GM23338 (cell line): ENCODE measurements at regions not wholly inside any gene's neighbourhood (a gene's known extent, or its start where the extent isn't known, plus 50 kb on each side); places are given as distances from the start of the nearest gene placed in this dataset.
A peak's percentile ranks its signal among the peaks of the same experiment; 100 is the strongest.

Experiments
- ATAC-seq: fragments of 200-7000 bp; cut with Tn5 transposase; 3 replicates; pipeline ENCODE4 v1.9.1; 2020
- DNase-seq: peaks from one replicate; pipeline ENCODE4 v3.0.0-alpha.2; 2015; ENCODE audit warnings: low spot score
- H2AFZ ChIP-seq: fragments of 200-600 bp; sonication (generic); 2 replicates; pipeline ENCODE4 v1.8.0; 2016; ENCODE audit warnings: antibody characterized with exemption, mild to moderate bottlenecking, moderate library complexity
- H3F3A ChIP-seq: fragments of 200-600 bp; sonication (generic); replicated peaks from 2 replicates; pipeline ENCODE4 v1.8.0; 2017; ENCODE audit warnings: antibody characterized with exemption, mixed run types, low read depth
- H3K27ac ChIP-seq: fragments of 200-600 bp; sonication (generic); 2 replicates; pipeline ENCODE4 v1.6.1; 2016; ENCODE audit warnings: low read depth
- H3K27me3 ChIP-seq: fragments of 200-600 bp; sonication (generic); 2 replicates; pipeline ENCODE4 v1.8.0; 2016; ENCODE audit warnings: mild to moderate bottlenecking, mixed run types, moderate library complexity; ENCODE audit not compliant: insufficient read depth
- H3K36me3 ChIP-seq: fragments of 200-600 bp; sonication (generic); 2 replicates; pipeline ENCODE4 v1.8.0; 2016; ENCODE audit warnings: mild to moderate bottlenecking; ENCODE audit not compliant: insufficient read depth
- H3K4me1 ChIP-seq: fragments of 200-600 bp; sonication (generic); 2 replicates; pipeline ENCODE4 v1.8.0; 2016; ENCODE audit warnings: mild to moderate bottlenecking, moderate library complexity; ENCODE audit not compliant: insufficient read depth
- H3K4me2 ChIP-seq: fragments of 200-600 bp; sonication (generic); 2 replicates; pipeline ENCODE4 v1.7.1; 2017; ENCODE audit warnings: mixed run types
- H3K4me3 ChIP-seq: fragments of 200-600 bp; sonication (generic); 2 replicates; pipeline ENCODE4 v1.6.1; 2016; ENCODE audit warnings: mixed run types
- H3K79me2 ChIP-seq: fragments of 200-600 bp; sonication (generic); replicated peaks from 2 replicates; pipeline ENCODE4 v1.8.0; 2017; ENCODE audit warnings: mild to moderate bottlenecking; ENCODE audit not compliant: insufficient read depth
- H3K9me2 ChIP-seq: fragments of 200-600 bp; sonication (generic); 2 replicates; pipeline ENCODE4 v1.8.0; 2017; ENCODE audit not compliant: insufficient read depth
- H4K20me1 ChIP-seq: fragments of 200-600 bp; sonication (generic); replicated peaks from 2 replicates; pipeline ENCODE4 v1.8.0; 2017; ENCODE audit warnings: mild to moderate bottlenecking; ENCODE audit not compliant: insufficient read depth
- H3K27ac Mint-ChIP-seq: 2 replicates; pipeline ENCODE4 v1.8.0; 2020; ENCODE audit warnings: inconsistent platforms, mild to moderate bottlenecking, moderate library complexity, mixed read lengths
- H3K27me3 Mint-ChIP-seq: 3 replicates; pipeline ENCODE4 v1.8.0; 2022; ENCODE audit warnings: low read depth, mild to moderate bottlenecking, moderate library complexity, mixed read lengths, inconsistent platforms; ENCODE audit not compliant: insufficient read depth, poor library complexity
- H3K36me3 Mint-ChIP-seq: 3 replicates; pipeline ENCODE4 v1.8.0; 2021; ENCODE audit warnings: low read depth, mild to moderate bottlenecking, inconsistent platforms, moderate library complexity, mixed read lengths
- H3K4me1 Mint-ChIP-seq: 3 replicates; pipeline ENCODE4 v1.8.0; 2020; ENCODE audit warnings: mild to moderate bottlenecking, inconsistent platforms, mixed read lengths
- H3K4me3 Mint-ChIP-seq: 3 replicates; pipeline ENCODE4 v1.8.0; 2021; ENCODE audit warnings: moderate library complexity, mild to moderate bottlenecking, inconsistent platforms, mixed read lengths
- H3K9me3 Mint-ChIP-seq: 3 replicates; pipeline ENCODE4 v1.8.0; 2020; ENCODE audit warnings: moderate library complexity, mild to moderate bottlenecking, inconsistent platforms, mixed read lengths
- CREB1 ChIP-seq: fragments of 250-450 bp; sonication (Bioruptor Pico); IDR thresholded peaks from 2 replicates; pipeline ENCODE4 v1.5.0; 2020; ENCODE audit warnings: low read depth, mild to moderate bottlenecking, moderate library complexity
- EZH2 ChIP-seq: fragments of 200-600 bp; sonication (generic); IDR thresholded peaks from one replicate; pipeline ENCODE4 v1.8.0; 2017; ENCODE audit warnings: antibody characterized with exemption, mild to moderate bottlenecking, low read depth; ENCODE audit not compliant: unreplicated experiment
- EZH2phosphoT487 ChIP-seq: fragments of 200-600 bp; sonication (generic); IDR thresholded peaks from one replicate; pipeline ENCODE4 v1.8.1; 2018; ENCODE audit warnings: antibody characterized with exemption; ENCODE audit not compliant: unreplicated experiment
- JUNB ChIP-seq: IDR thresholded peaks from one replicate; pipeline ENCODE4 v1.6.1; 2016; ENCODE audit warnings: antibody characterized with exemption; ENCODE audit not compliant: unreplicated experiment
- NANOG ChIP-seq: IDR thresholded peaks from 2 replicates; pipeline ENCODE4 v1.6.1; 2016; ENCODE audit warnings: antibody characterized with exemption, borderline replicate concordance
- POLR2AphosphoS5 ChIP-seq: IDR thresholded peaks from 2 replicates; pipeline ENCODE4 v1.6.1; 2016; ENCODE audit warnings: antibody characterized with exemption, low read depth
- STAT1 ChIP-seq: IDR thresholded peaks from one replicate; pipeline ENCODE4 v1.6.1; 2016; ENCODE audit warnings: antibody characterized with exemption; ENCODE audit not compliant: unreplicated experiment
- ZNF114 ChIP-seq: fragments of 250-450 bp; sonication (Bioruptor Pico); IDR thresholded peaks from 2 replicates; pipeline ENCODE4 v1.5.0; 2020; ENCODE audit warnings: mild to moderate bottlenecking, moderate library complexity
- TF ChIP-seq, protein P1 (sequence below), 2 experiments: fragments of 200-600 bp in 1 of 2; sonication (generic) in 1 of 2; conservative IDR thresholded peaks; 2 replicates each; pipeline versions ENCODE4 v1.5.1 to v1.6.1; 2016 to 2017; ENCODE audit warnings: antibody characterized with exemption in 2 of 2, low read depth in 2 of 2, mild to moderate bottlenecking in 2 of 2, moderate library complexity in 1 of 2
- TF ChIP-seq, protein P2 (sequence below): IDR thresholded peaks from 2 replicates; pipeline ENCODE4 v1.6.1; 2016; ENCODE audit warnings: antibody characterized with exemption
- TF ChIP-seq, protein P3 (sequence below): fragments of 250-450 bp; sonication (Bioruptor Pico); IDR thresholded peaks from 2 replicates; pipeline ENCODE4 v1.5.0; 2020; ENCODE audit warnings: mild to moderate bottlenecking, moderate library complexity

DNA sequence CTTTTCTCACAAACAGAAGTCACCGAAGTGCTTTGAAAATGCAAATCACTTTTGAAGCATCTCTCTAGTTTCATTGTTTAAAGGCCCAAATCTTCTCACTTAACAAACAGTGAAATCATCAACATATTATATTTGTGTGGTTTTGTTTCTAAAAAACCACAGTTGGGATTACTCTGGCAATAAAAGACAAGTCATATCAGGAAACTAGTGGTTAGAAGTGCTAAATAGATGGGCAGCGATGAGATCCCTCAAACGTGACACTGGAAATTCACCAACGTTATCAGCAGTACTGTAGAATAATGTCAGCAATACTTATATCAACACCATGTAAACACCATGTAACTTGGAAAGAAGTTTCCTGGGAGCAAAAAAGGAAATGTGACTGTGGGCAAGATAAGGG lies 893.5 kb downstream of the SUCLG1 start (continued):
- TF ChIP-seq, protein P1, sequence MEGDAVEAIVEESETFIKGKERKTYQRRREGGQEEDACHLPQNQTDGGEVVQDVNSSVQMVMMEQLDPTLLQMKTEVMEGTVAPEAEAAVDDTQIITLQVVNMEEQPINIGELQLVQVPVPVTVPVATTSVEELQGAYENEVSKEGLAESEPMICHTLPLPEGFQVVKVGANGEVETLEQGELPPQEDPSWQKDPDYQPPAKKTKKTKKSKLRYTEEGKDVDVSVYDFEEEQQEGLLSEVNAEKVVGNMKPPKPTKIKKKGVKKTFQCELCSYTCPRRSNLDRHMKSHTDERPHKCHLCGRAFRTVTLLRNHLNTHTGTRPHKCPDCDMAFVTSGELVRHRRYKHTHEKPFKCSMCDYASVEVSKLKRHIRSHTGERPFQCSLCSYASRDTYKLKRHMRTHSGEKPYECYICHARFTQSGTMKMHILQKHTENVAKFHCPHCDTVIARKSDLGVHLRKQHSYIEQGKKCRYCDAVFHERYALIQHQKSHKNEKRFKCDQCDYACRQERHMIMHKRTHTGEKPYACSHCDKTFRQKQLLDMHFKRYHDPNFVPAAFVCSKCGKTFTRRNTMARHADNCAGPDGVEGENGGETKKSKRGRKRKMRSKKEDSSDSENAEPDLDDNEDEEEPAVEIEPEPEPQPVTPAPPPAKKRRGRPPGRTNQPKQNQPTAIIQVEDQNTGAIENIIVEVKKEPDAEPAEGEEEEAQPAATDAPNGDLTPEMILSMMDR (conservative IDR thresholded peaks at IDR 0.05; ENCODE audit: low read depth in 2 of 2): no peak
- TF ChIP-seq, protein P2, sequence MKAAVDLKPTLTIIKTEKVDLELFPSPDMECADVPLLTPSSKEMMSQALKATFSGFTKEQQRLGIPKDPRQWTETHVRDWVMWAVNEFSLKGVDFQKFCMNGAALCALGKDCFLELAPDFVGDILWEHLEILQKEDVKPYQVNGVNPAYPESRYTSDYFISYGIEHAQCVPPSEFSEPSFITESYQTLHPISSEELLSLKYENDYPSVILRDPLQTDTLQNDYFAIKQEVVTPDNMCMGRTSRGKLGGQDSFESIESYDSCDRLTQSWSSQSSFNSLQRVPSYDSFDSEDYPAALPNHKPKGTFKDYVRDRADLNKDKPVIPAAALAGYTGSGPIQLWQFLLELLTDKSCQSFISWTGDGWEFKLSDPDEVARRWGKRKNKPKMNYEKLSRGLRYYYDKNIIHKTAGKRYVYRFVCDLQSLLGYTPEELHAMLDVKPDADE: no peak
- TF ChIP-seq, protein P3, sequence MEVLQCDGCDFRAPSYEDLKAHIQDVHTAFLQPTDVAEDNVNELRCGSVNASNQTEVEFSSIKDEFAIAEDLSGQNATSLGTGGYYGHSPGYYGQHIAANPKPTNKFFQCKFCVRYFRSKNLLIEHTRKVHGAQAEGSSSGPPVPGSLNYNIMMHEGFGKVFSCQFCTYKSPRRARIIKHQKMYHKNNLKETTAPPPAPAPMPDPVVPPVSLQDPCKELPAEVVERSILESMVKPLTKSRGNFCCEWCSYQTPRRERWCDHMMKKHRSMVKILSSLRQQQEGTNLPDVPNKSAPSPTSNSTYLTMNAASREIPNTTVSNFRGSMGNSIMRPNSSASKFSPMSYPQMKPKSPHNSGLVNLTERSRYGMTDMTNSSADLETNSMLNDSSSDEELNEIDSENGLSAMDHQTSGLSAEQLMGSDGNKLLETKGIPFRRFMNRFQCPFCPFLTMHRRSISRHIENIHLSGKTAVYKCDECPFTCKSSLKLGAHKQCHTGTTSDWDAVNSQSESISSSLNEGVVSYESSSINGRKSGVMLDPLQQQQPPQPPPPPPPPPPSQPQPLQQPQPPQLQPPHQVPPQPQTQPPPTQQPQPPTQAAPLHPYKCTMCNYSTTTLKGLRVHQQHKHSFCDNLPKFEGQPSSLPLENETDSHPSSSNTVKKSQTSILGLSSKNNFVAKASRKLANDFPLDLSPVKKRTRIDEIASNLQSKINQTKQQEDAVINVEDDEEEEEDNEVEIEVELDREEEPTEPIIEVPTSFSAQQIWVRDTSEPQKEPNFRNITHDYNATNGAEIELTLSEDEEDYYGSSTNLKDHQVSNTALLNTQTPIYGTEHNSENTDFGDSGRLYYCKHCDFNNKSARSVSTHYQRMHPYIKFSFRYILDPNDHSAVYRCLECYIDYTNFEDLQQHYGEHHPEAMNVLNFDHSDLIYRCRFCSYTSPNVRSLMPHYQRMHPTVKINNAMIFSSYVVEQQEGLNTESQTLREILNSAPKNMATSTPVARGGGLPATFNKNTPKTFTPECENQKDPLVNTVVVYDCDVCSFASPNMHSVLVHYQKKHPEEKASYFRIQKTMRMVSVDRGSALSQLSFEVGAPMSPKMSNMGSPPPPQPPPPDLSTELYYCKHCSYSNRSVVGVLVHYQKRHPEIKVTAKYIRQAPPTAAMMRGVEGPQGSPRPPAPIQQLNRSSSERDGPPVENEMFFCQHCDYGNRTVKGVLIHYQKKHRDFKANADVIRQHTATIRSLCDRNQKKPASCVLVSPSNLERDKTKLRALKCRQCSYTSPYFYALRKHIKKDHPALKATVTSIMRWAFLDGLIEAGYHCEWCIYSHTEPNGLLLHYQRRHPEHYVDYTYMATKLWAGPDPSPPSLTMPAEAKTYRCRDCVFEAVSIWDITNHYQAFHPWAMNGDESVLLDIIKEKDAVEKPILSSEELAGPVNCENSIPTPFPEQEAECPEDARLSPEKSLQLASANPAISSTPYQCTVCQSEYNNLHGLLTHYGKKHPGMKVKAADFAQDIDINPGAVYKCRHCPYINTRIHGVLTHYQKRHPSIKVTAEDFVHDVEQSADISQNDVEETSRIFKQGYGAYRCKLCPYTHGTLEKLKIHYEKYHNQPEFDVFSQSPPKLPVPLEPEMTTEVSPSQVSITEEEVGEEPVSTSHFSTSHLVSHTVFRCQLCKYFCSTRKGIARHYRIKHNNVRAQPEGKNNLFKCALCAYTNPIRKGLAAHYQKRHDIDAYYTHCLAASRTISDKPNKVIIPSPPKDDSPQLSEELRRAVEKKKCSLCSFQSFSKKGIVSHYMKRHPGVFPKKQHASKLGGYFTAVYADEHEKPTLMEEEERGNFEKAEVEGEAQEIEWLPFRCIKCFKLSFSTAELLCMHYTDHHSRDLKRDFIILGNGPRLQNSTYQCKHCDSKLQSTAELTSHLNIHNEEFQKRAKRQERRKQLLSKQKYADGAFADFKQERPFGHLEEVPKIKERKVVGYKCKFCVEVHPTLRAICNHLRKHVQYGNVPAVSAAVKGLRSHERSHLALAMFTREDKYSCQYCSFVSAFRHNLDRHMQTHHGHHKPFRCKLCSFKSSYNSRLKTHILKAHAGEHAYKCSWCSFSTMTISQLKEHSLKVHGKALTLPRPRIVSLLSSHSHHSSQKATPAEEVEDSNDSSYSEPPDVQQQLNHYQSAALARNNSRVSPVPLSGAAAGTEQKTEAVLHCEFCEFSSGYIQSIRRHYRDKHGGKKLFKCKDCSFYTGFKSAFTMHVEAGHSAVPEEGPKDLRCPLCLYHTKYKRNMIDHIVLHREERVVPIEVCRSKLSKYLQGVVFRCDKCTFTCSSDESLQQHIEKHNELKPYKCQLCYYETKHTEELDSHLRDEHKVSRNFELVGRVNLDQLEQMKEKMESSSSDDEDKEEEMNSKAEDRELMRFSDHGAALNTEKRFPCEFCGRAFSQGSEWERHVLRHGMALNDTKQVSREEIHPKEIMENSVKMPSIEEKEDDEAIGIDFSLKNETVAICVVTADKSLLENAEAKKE (CRISPR knock-in tag): no peak
- no peak for TF ChIP-seq NANOG
- TF ChIP-seq JUNB: no peak

DNA sequence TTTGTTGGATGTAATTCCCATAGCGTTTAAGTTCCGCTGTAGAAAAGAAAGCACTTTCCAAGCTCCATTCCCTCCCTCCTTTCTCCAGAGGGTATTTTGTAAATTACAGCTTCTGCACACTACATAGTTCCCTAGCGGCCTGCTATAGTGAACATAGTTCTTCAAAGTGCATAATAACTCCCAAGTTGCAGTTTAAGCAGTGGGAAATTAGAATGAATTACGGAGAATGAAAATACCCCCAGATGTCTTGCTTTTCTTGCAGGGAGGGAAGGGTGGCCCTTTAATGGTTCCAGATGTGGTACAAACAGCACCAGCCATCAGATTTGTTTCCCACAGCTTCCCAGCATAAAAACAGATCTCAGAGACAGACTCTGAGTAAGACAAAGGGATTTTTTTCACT lies 893.9 kb downstream of the SUCLG1 start:
- Histone ChIP-seq H3K36me3 (no peaks in the 10 kb centered on the region), H3F3A (no peaks in the 10 kb centered on the region), H2AFZ (peak overlapping the region; percentile 44; the same call in 1 of the 2 replicates), H3K4me3 (no peak overlapping the region), H3K9me2 (0 out of 2 replicates have a peak, but pooled peaks cover 4% of the 10 kb centered on the region), H3K27ac (no peak overlapping the region), H3K4me2 (no peak overlapping the region), H3K27me3 (no peaks in the 10 kb centered on the region), H4K20me1 (no peaks in the 10 kb centered on the region), H3K4me1 (no peaks in the 10 kb centered on the region; the same call in 1 of the 2 replicates), H3K79me2 (no peaks in the 10 kb centered on the region)
- H3K36me3 Mint-ChIP-seq: no peaks in the 10 kb centered on the region
- H3K27ac Mint-ChIP-seq: no peak overlapping the region
- H3K4me1 Mint-ChIP-seq: no peaks in the 10 kb centered on the region
- DNase-seq (no peak), ATAC-seq (no peak)
- no peak overlapping the region for H3K4me3 Mint-ChIP-seq
- no peaks in the 10 kb centered on the region for H3K27me3 Mint-ChIP-seq
- no peaks in the 10 kb centered on the region for H3K9me3 Mint-ChIP-seq
- TF ChIP-seq, protein P2: no peak
- TF ChIP-seq EZH2phosphoT487 (no peak), EZH2 (no peak), JUNB (no peak), ZNF114 (CRISPR knock-in tag) (no peak), CREB1 (CRISPR knock-in tag) (no peak), POLR2AphosphoS5 (no peak), STAT1 (no peak)
- TF ChIP-seq, protein P1 (conservative IDR thresholded peaks at IDR 0.05; ENCODE audit: low read depth in 2 of 2): no peak
